ENCODE measurements at regions not wholly inside any gene's neighbourhood (a gene's known extent, or its start where the extent isn't known, plus 50 kb on each side); places are given as distances from the start of the nearest gene placed in this dataset.

DNA sequence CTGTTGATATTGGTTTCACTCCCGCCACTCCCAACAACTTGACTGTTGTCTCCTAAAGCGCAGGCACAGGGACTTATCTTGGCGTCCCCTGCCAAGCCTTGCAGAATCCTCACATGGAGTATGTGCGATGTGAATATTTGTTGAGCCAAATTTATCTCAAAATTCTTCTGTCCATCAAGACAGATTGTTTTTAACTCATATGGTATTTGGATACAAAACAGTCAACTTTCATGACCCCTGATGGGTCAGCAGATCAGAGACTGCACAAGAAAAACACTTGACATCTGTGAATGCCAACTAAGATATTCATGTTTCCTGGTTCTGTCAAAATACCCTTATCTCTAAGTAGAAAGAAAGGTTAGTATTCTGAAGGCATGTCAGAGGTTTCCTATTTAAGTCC lies 221.7 kb upstream of the BLID start:
- no peak for TF ChIP-seq POLR2AphosphoS5 (IDR thresholded peaks at IDR 0.05)
- TF ChIP-seq, protein P1, sequence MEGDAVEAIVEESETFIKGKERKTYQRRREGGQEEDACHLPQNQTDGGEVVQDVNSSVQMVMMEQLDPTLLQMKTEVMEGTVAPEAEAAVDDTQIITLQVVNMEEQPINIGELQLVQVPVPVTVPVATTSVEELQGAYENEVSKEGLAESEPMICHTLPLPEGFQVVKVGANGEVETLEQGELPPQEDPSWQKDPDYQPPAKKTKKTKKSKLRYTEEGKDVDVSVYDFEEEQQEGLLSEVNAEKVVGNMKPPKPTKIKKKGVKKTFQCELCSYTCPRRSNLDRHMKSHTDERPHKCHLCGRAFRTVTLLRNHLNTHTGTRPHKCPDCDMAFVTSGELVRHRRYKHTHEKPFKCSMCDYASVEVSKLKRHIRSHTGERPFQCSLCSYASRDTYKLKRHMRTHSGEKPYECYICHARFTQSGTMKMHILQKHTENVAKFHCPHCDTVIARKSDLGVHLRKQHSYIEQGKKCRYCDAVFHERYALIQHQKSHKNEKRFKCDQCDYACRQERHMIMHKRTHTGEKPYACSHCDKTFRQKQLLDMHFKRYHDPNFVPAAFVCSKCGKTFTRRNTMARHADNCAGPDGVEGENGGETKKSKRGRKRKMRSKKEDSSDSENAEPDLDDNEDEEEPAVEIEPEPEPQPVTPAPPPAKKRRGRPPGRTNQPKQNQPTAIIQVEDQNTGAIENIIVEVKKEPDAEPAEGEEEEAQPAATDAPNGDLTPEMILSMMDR (IDR thresholded peaks at IDR 0.05): no peak
